Lung (tissue), 11 donors: ENCODE measurements at regions not wholly inside any gene's neighbourhood (a gene's known extent, or its start where the extent isn't known, plus 50 kb on each side); places are given as distances from the start of the nearest gene placed in this dataset.

ENCODE experiments used
- ATAC-seq: fragments of 200-7000 bp; cut with Tn5 transposase; one replicate; pipeline ENCODE4 v1.9.1; 2020; ENCODE audit warnings: moderate number of reproducible peaks; ENCODE audit not compliant: insufficient read depth, low FRiP score
- DNase-seq, 3 donors: peaks; one replicate each; pipeline ENCODE4 v3.0.0-alpha.2; 2013 to 2017
- H3K27ac ChIP-seq, 2 donors: one replicate each; pipeline ENCODE4 v1.5.1; 2013; ENCODE audit warnings: mild to moderate bottlenecking in 2 of 2, moderate library complexity in 2 of 2, control low read depth in 1 of 2, inconsistent platforms in 1 of 2, low read depth in 1 of 2, low read length in 1 of 2
- H3K27me3 ChIP-seq, 3 donors: one replicate each; pipeline ENCODE4 v1.5.1; 2013; ENCODE audit warnings: low read length in 2 of 3; ENCODE audit not compliant: control insufficient read depth in 3 of 3, insufficient read depth in 3 of 3
- H3K36me3 ChIP-seq, 4 donors: one replicate each; pipeline ENCODE4 v1.5.1; 2013; ENCODE audit warnings: low read length in 4 of 4, mild to moderate bottlenecking in 1 of 4, moderate library complexity in 1 of 4; ENCODE audit not compliant: control insufficient read depth in 4 of 4, insufficient read depth in 4 of 4
- H3K4me1 ChIP-seq, 5 donors: one replicate each; pipeline ENCODE4 v1.5.1; 2013; ENCODE audit warnings: low read length in 5 of 5, mild to moderate bottlenecking in 2 of 5, moderate library complexity in 1 of 5; ENCODE audit not compliant: control insufficient read depth in 5 of 5, insufficient read depth in 5 of 5
- H3K4me3 ChIP-seq: one replicate; pipeline ENCODE4 v1.5.1; 2013; ENCODE audit warnings: mild to moderate bottlenecking, control low read depth, moderate library complexity
- H3K9ac ChIP-seq, 2 donors: one replicate each; pipeline ENCODE4 v1.5.1; 2013; ENCODE audit warnings: low read length in 2 of 2, control low read depth in 1 of 2; ENCODE audit not compliant: insufficient read depth in 1 of 2
- H3K9me3 ChIP-seq, 4 donors: one replicate each; pipeline ENCODE4 v1.5.1; 2013; ENCODE audit warnings: low read length in 3 of 4, mild to moderate bottlenecking in 1 of 4, moderate library complexity in 1 of 4; ENCODE audit not compliant: control insufficient read depth in 4 of 4, insufficient read depth in 3 of 4
- WGBS, 2 donors: extraction: QIAGEN DNeasy Blood & Tissue Kit; methylation state at CpG; one replicate each; pipeline ENCODE4 v1.1.7; 2013; 5-methylcytosine and 5-hydroxymethylcytosine counted together
- TF ChIP-seq, protein P1 (sequence below): IDR thresholded peaks from 2 replicates; pipeline ENCODE4 v1.5.1; 2012; ENCODE audit warnings: mild to moderate bottlenecking; ENCODE audit errors: control extremely low read depth, extremely low read depth
- donor health status: control.
- donor health status: control.
- donor health status: Bipolar disorder and iron deficiency.
- donor health status: healthy.
- donor health status: DM: yes; HTN: yes; CAD: no.

- no peaks in the 10 kb centered on the region for H3K4me1 ChIP-seq
- WGBS, 2 donors = 79 to 81% methylated on average over 5 of the region's 5 CpGs
- no peak overlapping the region for H3K4me3 ChIP-seq
- H3K9me3 ChIP-seq = peaks cover 0 to 8% (median 0%) of the 10 kb centered on the region in 4 donors
- H3K27ac ChIP-seq = no peak overlapping the region
- TF ChIP-seq, protein P1, sequence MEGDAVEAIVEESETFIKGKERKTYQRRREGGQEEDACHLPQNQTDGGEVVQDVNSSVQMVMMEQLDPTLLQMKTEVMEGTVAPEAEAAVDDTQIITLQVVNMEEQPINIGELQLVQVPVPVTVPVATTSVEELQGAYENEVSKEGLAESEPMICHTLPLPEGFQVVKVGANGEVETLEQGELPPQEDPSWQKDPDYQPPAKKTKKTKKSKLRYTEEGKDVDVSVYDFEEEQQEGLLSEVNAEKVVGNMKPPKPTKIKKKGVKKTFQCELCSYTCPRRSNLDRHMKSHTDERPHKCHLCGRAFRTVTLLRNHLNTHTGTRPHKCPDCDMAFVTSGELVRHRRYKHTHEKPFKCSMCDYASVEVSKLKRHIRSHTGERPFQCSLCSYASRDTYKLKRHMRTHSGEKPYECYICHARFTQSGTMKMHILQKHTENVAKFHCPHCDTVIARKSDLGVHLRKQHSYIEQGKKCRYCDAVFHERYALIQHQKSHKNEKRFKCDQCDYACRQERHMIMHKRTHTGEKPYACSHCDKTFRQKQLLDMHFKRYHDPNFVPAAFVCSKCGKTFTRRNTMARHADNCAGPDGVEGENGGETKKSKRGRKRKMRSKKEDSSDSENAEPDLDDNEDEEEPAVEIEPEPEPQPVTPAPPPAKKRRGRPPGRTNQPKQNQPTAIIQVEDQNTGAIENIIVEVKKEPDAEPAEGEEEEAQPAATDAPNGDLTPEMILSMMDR = no peak
- H3K36me3 ChIP-seq = no peaks in the 10 kb centered on the region
- no peak overlapping the region for H3K9ac ChIP-seq
- H3K27me3 ChIP-seq = no peaks in the 10 kb centered on the region
- no peak for ATAC-seq
- DNase-seq = no peak
Measured at GRCh38 chr4:173713026-173713425, 183.0 kb upstream of the HAND2 start.

DNA sequence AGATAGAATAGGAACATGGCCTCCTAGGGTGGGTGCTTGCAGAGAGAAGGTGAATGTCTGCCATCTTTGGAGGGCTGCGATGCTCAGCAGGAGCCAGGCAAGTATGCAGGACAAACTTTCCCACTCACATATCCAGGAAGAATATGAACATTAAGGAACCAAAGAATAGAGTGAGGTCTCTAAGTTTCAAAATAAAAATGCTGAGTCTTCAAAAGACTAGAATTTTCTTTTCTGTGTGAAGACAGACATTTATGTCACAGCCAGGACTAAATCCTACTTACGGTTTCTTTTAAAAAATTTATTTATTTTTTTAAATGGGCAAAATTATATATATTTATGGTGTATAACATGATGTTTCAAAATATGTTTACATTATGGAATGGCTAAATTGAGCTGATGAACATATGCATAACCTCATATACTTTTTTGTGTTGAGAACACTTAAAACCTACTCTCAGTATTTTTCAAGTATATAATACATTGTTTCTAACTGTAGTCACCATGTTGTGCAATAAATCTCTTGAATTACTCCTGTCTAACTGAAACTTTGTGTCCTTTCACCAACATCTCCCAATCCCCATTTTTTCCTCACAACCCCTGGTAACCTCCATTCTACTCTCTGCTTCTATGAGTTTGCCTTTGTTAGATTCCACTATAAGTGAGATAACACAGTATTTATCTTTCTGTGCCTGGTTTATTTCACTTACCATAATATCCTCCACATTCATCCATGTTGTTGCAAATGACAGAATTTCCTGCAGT, 177.8 kb upstream of the HAND2 start:
- Histone ChIP-seq H3K27ac (no peak overlapping the region), H3K36me3 (no peaks in the 10 kb centered on the region), H3K9ac (no peak overlapping the region), H3K27me3 (no peaks in the 10 kb centered on the region), H3K4me3 (no peak overlapping the region), H3K4me1 (no peaks in the 10 kb centered on the region), H3K9me3 (peaks cover 0 to 2% (median 0%) of the 10 kb centered on the region in 4 donors)
- DNase-seq (no peak), ATAC-seq (no peak)
- TF ChIP-seq, protein P1 = no peak
- WGBS, 2 donors = 95 to 96% methylated on average over 2 of the region's 2 CpGs

DNA sequence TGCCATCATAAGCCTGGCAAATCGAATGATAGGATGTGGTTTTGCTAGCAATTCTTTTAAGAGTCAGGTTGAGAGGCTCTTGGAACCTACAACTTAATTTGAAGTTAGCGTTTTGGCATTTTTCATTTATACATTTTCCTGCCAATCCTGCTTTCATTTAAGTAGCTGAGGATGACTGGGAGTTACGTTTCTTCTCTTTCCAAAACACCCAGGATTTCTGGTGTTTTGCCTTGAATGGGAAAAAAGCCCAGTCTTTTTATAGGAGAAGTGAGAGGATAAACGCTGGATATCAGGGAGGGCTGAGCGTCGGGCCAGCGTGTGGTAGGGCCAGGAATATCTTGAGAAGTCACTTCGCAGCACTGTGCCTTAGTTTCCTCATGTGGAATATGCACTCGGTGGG, 174.2 kb upstream of the HAND2 start:
- no peaks in the 10 kb centered on the region for H3K36me3 ChIP-seq
- TF ChIP-seq, protein P1 = no peak
- no peaks in the 10 kb centered on the region for H3K27me3 ChIP-seq
- no peak overlapping the region for H3K27ac ChIP-seq
- no peak overlapping the region for H3K9ac ChIP-seq
- ATAC-seq (no peak), DNase-seq (peak in 1 of 3 donors; percentile 34)
- H3K4me3 ChIP-seq = no peak overlapping the region
- WGBS, 2 donors = 65 to 78% methylated on average over 9 of the region's 9 CpGs
- H3K9me3 ChIP-seq = peaks cover 0 to 2% (median 0%) of the 10 kb centered on the region in 4 donors
- H3K4me1 ChIP-seq = peaks cover 0 to 7% (median 0%) of the 10 kb centered on the region in 5 donors
